ENCODE measurements at regions not wholly inside any gene's neighbourhood (a gene's known extent, or its start where the extent isn't known, plus 50 kb on each side); places are given as distances from the start of the nearest gene placed in this dataset.
"Not testable (repeated sequence)": the region's sequence is repeated elsewhere in the genome, so short reads cannot be mapped to it uniquely, and the experiment has no call there.

DNA sequence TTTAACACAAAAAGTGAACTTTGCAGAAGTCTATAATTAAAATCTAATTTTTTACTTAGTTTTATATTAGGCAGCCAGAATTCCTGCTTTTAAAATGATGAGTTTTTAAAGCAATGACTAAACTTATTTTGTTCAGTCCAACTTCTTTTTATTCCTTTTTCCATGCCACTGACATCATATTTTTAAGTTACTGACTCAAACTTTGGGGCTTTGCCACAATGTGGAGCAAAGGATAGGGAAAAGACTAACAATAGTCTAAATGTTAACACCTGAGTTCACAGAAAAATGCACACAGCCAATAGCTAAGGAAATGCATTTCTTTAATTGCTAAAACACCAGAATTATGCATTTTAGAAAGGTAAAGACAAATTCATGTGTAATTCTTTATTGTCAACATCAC is 647.6 kb upstream of the DPPA4 start:
- H3K27ac ChIP-seq = no peak overlapping the region

DNA sequence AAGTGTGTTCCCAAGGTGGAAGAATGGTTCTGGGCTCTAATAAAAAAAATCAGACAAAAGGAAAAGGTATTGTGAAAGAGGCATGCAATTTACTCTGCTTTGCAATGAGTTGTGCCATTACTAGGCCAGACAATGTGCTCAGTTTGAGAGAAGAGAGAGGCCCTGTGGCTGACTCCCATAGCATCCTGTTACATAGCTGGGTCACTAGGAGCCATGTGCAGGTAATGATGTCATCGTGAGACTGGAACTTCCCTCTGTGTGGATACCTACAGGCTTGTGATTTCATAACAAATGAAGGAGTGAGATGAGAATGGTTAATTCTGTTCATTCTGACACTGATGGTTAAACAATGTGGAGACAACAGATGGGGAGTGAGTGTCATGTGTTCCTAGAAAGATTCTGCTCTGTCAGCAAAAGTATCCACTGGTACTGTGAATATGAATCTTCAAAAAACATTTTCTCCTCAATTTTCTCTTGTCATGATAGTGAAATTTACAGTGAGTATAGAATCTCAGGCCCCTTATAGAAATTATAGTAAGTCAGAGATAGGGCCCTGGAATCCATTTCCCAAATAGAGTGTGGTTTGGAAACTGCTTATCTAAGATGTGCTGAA is 648.7 kb upstream of the DPPA4 start:
- H3K27ac ChIP-seq = no peak overlapping the region
- H3K4me1 ChIP-seq = no peaks in the 10 kb centered on the region
- no peak for DNase-seq (ENCODE audit: low spot score)
- no peak overlapping the region for H3K4me3 ChIP-seq
- TF ChIP-seq, protein P1, sequence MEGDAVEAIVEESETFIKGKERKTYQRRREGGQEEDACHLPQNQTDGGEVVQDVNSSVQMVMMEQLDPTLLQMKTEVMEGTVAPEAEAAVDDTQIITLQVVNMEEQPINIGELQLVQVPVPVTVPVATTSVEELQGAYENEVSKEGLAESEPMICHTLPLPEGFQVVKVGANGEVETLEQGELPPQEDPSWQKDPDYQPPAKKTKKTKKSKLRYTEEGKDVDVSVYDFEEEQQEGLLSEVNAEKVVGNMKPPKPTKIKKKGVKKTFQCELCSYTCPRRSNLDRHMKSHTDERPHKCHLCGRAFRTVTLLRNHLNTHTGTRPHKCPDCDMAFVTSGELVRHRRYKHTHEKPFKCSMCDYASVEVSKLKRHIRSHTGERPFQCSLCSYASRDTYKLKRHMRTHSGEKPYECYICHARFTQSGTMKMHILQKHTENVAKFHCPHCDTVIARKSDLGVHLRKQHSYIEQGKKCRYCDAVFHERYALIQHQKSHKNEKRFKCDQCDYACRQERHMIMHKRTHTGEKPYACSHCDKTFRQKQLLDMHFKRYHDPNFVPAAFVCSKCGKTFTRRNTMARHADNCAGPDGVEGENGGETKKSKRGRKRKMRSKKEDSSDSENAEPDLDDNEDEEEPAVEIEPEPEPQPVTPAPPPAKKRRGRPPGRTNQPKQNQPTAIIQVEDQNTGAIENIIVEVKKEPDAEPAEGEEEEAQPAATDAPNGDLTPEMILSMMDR (IDR thresholded peaks at IDR 0.05) = no peak
- H3K9me3 ChIP-seq = no peaks in the 10 kb centered on the region
- H3K27me3 ChIP-seq = no peaks in the 10 kb centered on the region
- no peaks in the 10 kb centered on the region for H3K36me3 ChIP-seq

More for the DNA sequence above, 647.6 kb upstream of the DPPA4 start:
- no peaks in the 10 kb centered on the region for H3K27me3 ChIP-seq
- DNase-seq (ENCODE audit: low spot score) = no peak
- TF ChIP-seq, protein P1 (IDR thresholded peaks at IDR 0.05) = no peak
- no peaks in the 10 kb centered on the region for H3K9me3 ChIP-seq
- H3K4me1 ChIP-seq = no peaks in the 10 kb centered on the region
- H3K36me3 ChIP-seq = no peaks in the 10 kb centered on the region
- no peak overlapping the region for H3K4me3 ChIP-seq

DNA sequence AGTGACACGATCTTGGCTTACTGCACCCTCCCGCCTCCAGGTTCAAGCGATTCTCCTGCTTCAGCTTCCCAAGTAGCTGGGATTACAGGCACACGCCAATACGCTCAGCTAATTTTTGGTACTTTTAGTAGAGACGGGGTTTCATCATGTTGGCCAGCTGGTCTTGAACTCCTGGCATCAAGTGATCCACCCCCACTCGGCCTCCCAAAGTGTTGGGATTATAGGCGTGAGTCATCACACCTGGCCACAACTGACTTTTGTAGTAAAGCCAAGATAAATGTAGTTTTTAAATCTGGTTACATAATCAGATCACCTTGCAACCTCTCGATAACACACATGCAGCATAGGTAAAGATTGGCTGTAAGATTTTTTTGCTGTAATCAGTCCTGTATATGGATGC is 657.5 kb upstream of the DPPA4 start:
- Histone ChIP-seq H3K4me1 (no peaks in the 10 kb centered on the region), H3K27ac (no peak overlapping the region), H3K36me3 (no peaks in the 10 kb centered on the region), H3K9me3 (no peaks in the 10 kb centered on the region), H3K4me3 (no peak overlapping the region), H3K27me3 (no peaks in the 10 kb centered on the region)
- no peak for DNase-seq (ENCODE audit: low spot score)
- TF ChIP-seq, protein P1 (IDR thresholded peaks at IDR 0.05) = no peak

DNA sequence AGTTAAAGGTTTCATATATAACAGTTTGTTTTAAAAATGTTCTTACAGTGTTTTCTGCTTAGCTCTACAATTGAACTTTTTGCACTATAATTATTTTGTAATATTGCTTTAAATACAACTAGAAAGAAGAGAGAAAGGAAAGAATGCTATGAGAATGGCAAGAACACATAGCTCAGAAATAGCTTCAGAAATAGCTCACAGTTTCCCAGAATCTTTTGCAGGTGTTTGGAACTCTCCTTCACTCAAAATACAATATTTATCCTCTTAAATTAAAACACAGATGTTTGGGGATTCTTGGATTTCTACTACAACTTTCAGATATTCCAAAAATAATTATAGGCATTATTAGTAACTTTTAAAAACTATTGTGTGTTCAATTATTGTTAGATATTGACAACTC is 658.0 kb upstream of the DPPA4 start:
- Histone ChIP-seq H3K27ac (no peak overlapping the region), H3K9me3 (no peaks in the 10 kb centered on the region), H3K4me3 (no peak overlapping the region), H3K4me1 (no peaks in the 10 kb centered on the region), H3K36me3 (no peaks in the 10 kb centered on the region), H3K27me3 (no peaks in the 10 kb centered on the region)
- TF ChIP-seq, protein P1 (IDR thresholded peaks at IDR 0.05) = no peak
- no peak for DNase-seq (ENCODE audit: low spot score)

DNA sequence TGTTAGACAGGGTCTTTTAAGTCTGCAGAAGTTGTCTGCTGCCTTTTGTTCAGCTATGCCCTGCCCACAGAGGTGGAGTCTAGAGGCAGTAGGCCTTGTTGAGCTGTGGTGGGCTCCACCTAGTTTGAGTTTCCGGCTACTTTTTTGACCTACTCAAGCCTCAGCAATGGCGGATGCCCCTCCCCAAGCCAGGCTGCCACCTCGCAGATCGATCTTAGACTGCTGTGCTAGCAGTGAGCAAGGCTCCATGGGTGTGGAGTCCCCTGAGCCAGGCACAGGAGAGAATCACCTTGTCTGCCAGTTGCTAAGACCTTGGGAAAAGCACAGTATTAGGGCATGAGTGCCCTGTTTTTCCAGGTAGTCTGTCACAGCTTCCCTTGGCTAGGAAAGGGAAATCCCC is 664.6 kb upstream of the DPPA4 start:
- H3K4me3 ChIP-seq; H3K27me3 ChIP-seq; H3K36me3 ChIP-seq; H3K4me1 ChIP-seq; H3K27ac ChIP-seq; DNase-seq (ENCODE audit: low spot score); H3K9me3 ChIP-seq: not testable (repeated sequence)

DNA sequence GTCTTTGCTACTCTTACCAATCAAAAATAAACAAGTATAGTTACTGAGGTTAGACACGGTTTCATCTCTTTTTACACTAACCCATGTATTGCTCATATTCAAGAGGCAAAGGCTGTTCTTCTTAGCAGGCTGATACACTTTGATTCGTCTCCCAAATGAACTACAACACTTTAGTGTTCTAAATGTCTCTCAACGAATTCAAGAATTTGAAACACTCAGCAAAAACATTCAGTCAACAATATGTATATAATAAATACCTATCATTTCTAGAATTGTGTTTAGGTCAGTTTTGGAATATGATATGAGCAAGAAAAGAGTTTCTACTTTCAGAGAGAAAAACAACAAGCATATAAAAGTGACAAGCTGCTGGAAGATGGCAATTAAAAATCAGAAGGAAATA is 669.6 kb upstream of the DPPA4 start:
- no peaks in the 10 kb centered on the region for H3K4me1 ChIP-seq
- no peaks in the 10 kb centered on the region for H3K27me3 ChIP-seq
- DNase-seq (ENCODE audit: low spot score) = no peak
- H3K36me3 ChIP-seq = no peaks in the 10 kb centered on the region
- no peaks in the 10 kb centered on the region for H3K9me3 ChIP-seq
- TF ChIP-seq, protein P1 (IDR thresholded peaks at IDR 0.05) = no peak
- no peak overlapping the region for H3K27ac ChIP-seq
- no peak overlapping the region for H3K4me3 ChIP-seq

Data from right atrium auricular region (tissue), 2 donors.